Peyer's patch (tissue), 4 donors: ENCODE measurements at regions not wholly inside any gene's neighbourhood (a gene's known extent, or its start where the extent isn't known, plus 50 kb on each side); places are given as distances from the start of the nearest gene placed in this dataset.

Experiments used
- CTCF ChIP-seq, 6 experiments: fragments of 450-650 bp in 4 of 6; fragments of 200-600 bp in 2 of 6; sonication (generic) in 1 of 6; IDR thresholded peaks; one replicate each; pipeline ENCODE4 v1.5.1; 2017 to 2019; ENCODE audit warnings: antibody characterized with exemption in 6 of 6, mild to moderate bottlenecking in 3 of 6, moderate library complexity in 1 of 6
- POLR2A ChIP-seq, 2 donors: fragments of 450-650 bp; IDR thresholded peaks; one replicate each; pipeline ENCODE4 v1.5.1; 2017; ENCODE audit warnings: antibody characterized with exemption in 2 of 2, mild to moderate bottlenecking in 2 of 2, moderate library complexity in 2 of 2

- TF ChIP-seq CTCF (IDR thresholded peaks at IDR 0.05) (no peak), POLR2A (IDR thresholded peaks at IDR 0.05) (no peak)
These were observed 126.2 kb downstream of the PCDH10 start for GRCh38 chr4:133275246-133275645.
